Smooth muscle cell (in vitro differentiated cells): ENCODE measurements at regions not wholly inside any gene's neighbourhood (a gene's known extent, or its start where the extent isn't known, plus 50 kb on each side); places are given as distances from the start of the nearest gene placed in this dataset.

Source experiments
- DNase-seq: peaks from one replicate; lab custom pipeline; 2025; ENCODE audit not compliant: unreplicated experiment; lab: John Stamatoyannopoulos, UW
- H2AFZ ChIP-seq: fragments of 200-600 bp; sonication (generic); 2 replicates; pipeline ENCODE4 v1.6.0; 2016; ENCODE audit warnings: antibody characterized with exemption, low read depth, mild to moderate bottlenecking
- H3F3A ChIP-seq: fragments of 200-600 bp; sonication (generic); 2 replicates; pipeline ENCODE4 v1.6.0; 2017; ENCODE audit warnings: antibody characterized with exemption, low read depth
- H3K27ac ChIP-seq: fragments of 200-600 bp; sonication (generic); 2 replicates; pipeline ENCODE4 v1.5.1; 2016; ENCODE audit warnings: low read depth, mild to moderate bottlenecking
- H3K27me3 ChIP-seq: fragments of 200-600 bp; sonication (generic); 2 replicates; pipeline ENCODE4 v1.6.1; 2016; ENCODE audit warnings: low read depth, mild to moderate bottlenecking
- H3K36me3 ChIP-seq: fragments of 200-600 bp; sonication (generic); 2 replicates; pipeline ENCODE4 v1.5.1; 2016; ENCODE audit warnings: low read depth
- H3K4me1 ChIP-seq: fragments of 200-600 bp; sonication (generic); 2 replicates; pipeline ENCODE4 v1.5.1; 2016; ENCODE audit warnings: low read depth
- H3K4me2 ChIP-seq: fragments of 200-600 bp; sonication (generic); 2 replicates; pipeline ENCODE4 v1.6.0; 2016; ENCODE audit warnings: mild to moderate bottlenecking
- H3K4me3 ChIP-seq: fragments of 200-600 bp; sonication (generic); 2 replicates; pipeline ENCODE4 v1.5.1; 2016; ENCODE audit warnings: mild to moderate bottlenecking
- H3K79me2 ChIP-seq: fragments of 200-600 bp; sonication (generic); 2 replicates; pipeline ENCODE4 v1.6.0; 2016; ENCODE audit warnings: low read depth, mild to moderate bottlenecking
- H3K9ac ChIP-seq: fragments of 200-600 bp; sonication (generic); 2 replicates; pipeline ENCODE4 v1.6.0; 2016; ENCODE audit warnings: low read depth
- H3K9me3 ChIP-seq: fragments of 200-600 bp; sonication (generic); replicated peaks from 2 replicates; pipeline ENCODE4 v1.5.1; 2016; ENCODE audit warnings: low read depth
- H4K20me1 ChIP-seq: fragments of 200-600 bp; sonication (generic); 2 replicates; pipeline ENCODE4 v1.6.0; 2016; ENCODE audit warnings: low read depth
- CTCF ChIP-seq: fragments of 200-600 bp; sonication (generic); IDR thresholded peaks from 2 replicates; pipeline ENCODE4 v1.5.1; 2017; ENCODE audit warnings: borderline replicate concordance, mild to moderate bottlenecking, antibody characterized with exemption; ENCODE audit not compliant: insufficient read depth, poor library complexity, severe bottlenecking
- WGBS: methylation state at CpG from one replicate; pipeline ENCODE4 v1.1.7; 2016; ENCODE audit warnings: low lambda C conversion rate; 5-methylcytosine and 5-hydroxymethylcytosine counted together

GRCh38 chr4:107468156-107468555 is 251.9 kb downstream of the PAPSS1 start:
- Histone ChIP-seq H2AFZ (no peak overlapping the region), H3K4me3 (no peak overlapping the region), H3K36me3 (no peaks in the 10 kb centered on the region), H3K4me1 (no peaks in the 10 kb centered on the region), H3K27me3 (no peaks in the 10 kb centered on the region), H3K4me2 (no peak overlapping the region), H3K9ac (no peak overlapping the region), H3K79me2 (no peaks in the 10 kb centered on the region), H3F3A (no peaks in the 10 kb centered on the region), H3K27ac (no peak overlapping the region), H4K20me1 (no peaks in the 10 kb centered on the region), H3K9me3 (no peaks in the 10 kb centered on the region)
- DNase-seq, result no peak
- WGBS, result 90% methylated on average over 1 of the region's 1 CpG
- no peak for TF ChIP-seq CTCF

GRCh38 chr4:107467461-107467860 is 252.6 kb downstream of the PAPSS1 start:
- Histone ChIP-seq H3K4me2 (no peak overlapping the region), H3K27me3 (no peaks in the 10 kb centered on the region)
- TF ChIP-seq CTCF, result no peak

GRCh38 chr4:107458194-107458593 is 261.8 kb downstream of the PAPSS1 start:
- WGBS, result 91% methylated on average over 2 of the region's 2 CpGs
- H4K20me1 ChIP-seq, result no peaks in the 10 kb centered on the region
- H3K36me3 ChIP-seq, result no peaks in the 10 kb centered on the region
- no peak for TF ChIP-seq CTCF
- no peak overlapping the region for H3K4me2 ChIP-seq
- H3K79me2 ChIP-seq, result no peaks in the 10 kb centered on the region
- no peak overlapping the region for H2AFZ ChIP-seq
- H3K4me1 ChIP-seq, result no peaks in the 10 kb centered on the region
- no peak overlapping the region for H3K4me3 ChIP-seq
- H3K9me3 ChIP-seq, result no peaks in the 10 kb centered on the region
- DNase-seq, result no peak
- H3F3A ChIP-seq, result no peaks in the 10 kb centered on the region
- no peak overlapping the region for H3K27ac ChIP-seq
- no peak overlapping the region for H3K9ac ChIP-seq
- H3K27me3 ChIP-seq, result no peaks in the 10 kb centered on the region

More at GRCh38 chr4:107467461-107467860, 252.6 kb downstream of the PAPSS1 start:
- Histone ChIP-seq H3K79me2 (no peaks in the 10 kb centered on the region), H3K4me1 (no peaks in the 10 kb centered on the region), H3K9me3 (no peaks in the 10 kb centered on the region), H3K4me3 (no peak overlapping the region), H3K9ac (no peak overlapping the region), H2AFZ (no peak overlapping the region), H3K36me3 (no peaks in the 10 kb centered on the region), H3K27ac (no peak overlapping the region), H4K20me1 (no peaks in the 10 kb centered on the region), H3F3A (no peaks in the 10 kb centered on the region)
- WGBS, result 87% methylated on average over 3 of the region's 3 CpGs
- DNase-seq, result no peak

- Histone ChIP-seq H3K36me3 (no peaks in the 10 kb centered on the region), H3K9me3 (no peaks in the 10 kb centered on the region), H4K20me1 (no peaks in the 10 kb centered on the region), H3K79me2 (no peaks in the 10 kb centered on the region), H3K27ac (no peak overlapping the region), H3K4me2 (no peak overlapping the region), H3K4me1 (no peaks in the 10 kb centered on the region), H3K4me3 (no peak overlapping the region), H3K27me3 (no peaks in the 10 kb centered on the region), H3K9ac (no peak overlapping the region), H2AFZ (peak overlapping the region; percentile 41), H3F3A (peaks cover 3% of the 10 kb centered on the region)
- WGBS, result 65% methylated on average over 2 of the region's 2 CpGs
- no peak for DNase-seq
- no peak for TF ChIP-seq CTCF
Observed at GRCh38 chr4:107453987-107454386, 266.0 kb downstream of the PAPSS1 start.
